OCI-LY3 (cell line): ENCODE measurements at regions not wholly inside any gene's neighbourhood (a gene's known extent, or its start where the extent isn't known, plus 50 kb on each side); places are given as distances from the start of the nearest gene placed in this dataset.

Source experiments
- H2AFZ ChIP-seq: fragments of 200-600, 300-600 bp; shearing (Covaris generic); 2 replicates; pipeline ENCODE4 v1.6.0; 2014; ENCODE audit warnings: antibody characterized with exemption, low read depth, low read length
- H3K27ac ChIP-seq: fragments of 200-600, 300-600 bp; sonication (generic); 2 replicates; pipeline ENCODE4 v1.5.1; 2014; ENCODE audit warnings: mild to moderate bottlenecking, low read length, moderate library complexity, mixed read lengths
- H3K27me3 ChIP-seq: fragments of 200-600, 300-600 bp; sonication (generic); 2 replicates; pipeline ENCODE4 v1.6.1; 2014; ENCODE audit warnings: low read depth, low read length, mixed read lengths
- H3K36me3 ChIP-seq: fragments of 200-600, 300-600 bp; sonication (generic); replicated peaks from 2 replicates; pipeline ENCODE3; 2014; ENCODE audit warnings: low read depth, low read length, mixed read lengths
- H3K4me1 ChIP-seq: fragments of 300-600, 200-600 bp; sonication (generic); 2 replicates; pipeline ENCODE4 v1.6.1; 2014; ENCODE audit warnings: low read length, mixed read lengths
- H3K4me2 ChIP-seq: fragments of 200-600, 300-600 bp; sonication (generic); 2 replicates; pipeline ENCODE4 v1.6.1; 2014; ENCODE audit warnings: low read length, mixed read lengths
- H3K4me3 ChIP-seq: fragments of 300-600, 200-600 bp; sonication (generic); 2 replicates; pipeline ENCODE4 v1.5.1; 2014; ENCODE audit warnings: antibody characterized with exemption, mild to moderate bottlenecking, low read length, moderate library complexity
- H3K79me2 ChIP-seq: fragments of 300-600, 200-600 bp; shearing (Covaris generic); 2 replicates; pipeline ENCODE4 v1.6.1; 2014; ENCODE audit warnings: mild to moderate bottlenecking, low read length, mixed read lengths
- H3K9ac ChIP-seq: fragments of 300-600, 200-600 bp; shearing (Covaris generic); 2 replicates; pipeline ENCODE4 v1.6.0; 2014; ENCODE audit warnings: mild to moderate bottlenecking, low read length, moderate library complexity
- H3K9me3 ChIP-seq: fragments of 200-600, 300-600 bp; shearing (Covaris generic); 2 replicates; pipeline ENCODE4 v1.6.1; 2014; ENCODE audit warnings: low read length, mixed read lengths; ENCODE audit not compliant: insufficient read depth
- H4K20me1 ChIP-seq: fragments of 200-600, 300-600 bp; sonication (generic); 2 replicates; pipeline ENCODE4 v1.6.1; 2016; ENCODE audit warnings: low read length, mixed read lengths; ENCODE audit not compliant: insufficient read depth
- CTCF ChIP-seq: fragments of 200-600, 300-600 bp; sonication (generic); IDR thresholded peaks from 2 replicates; pipeline ENCODE4 v1.5.1; 2014; ENCODE audit warnings: antibody characterized with exemption, low read length, low read depth
- EZH2phosphoT487 ChIP-seq: fragments of 200-600 bp; shearing (Covaris generic); IDR thresholded peaks from 2 replicates; pipeline ENCODE4 v1.6.1; 2018; ENCODE audit warnings: antibody characterized with exemption, mixed run types, low read depth

DNA sequence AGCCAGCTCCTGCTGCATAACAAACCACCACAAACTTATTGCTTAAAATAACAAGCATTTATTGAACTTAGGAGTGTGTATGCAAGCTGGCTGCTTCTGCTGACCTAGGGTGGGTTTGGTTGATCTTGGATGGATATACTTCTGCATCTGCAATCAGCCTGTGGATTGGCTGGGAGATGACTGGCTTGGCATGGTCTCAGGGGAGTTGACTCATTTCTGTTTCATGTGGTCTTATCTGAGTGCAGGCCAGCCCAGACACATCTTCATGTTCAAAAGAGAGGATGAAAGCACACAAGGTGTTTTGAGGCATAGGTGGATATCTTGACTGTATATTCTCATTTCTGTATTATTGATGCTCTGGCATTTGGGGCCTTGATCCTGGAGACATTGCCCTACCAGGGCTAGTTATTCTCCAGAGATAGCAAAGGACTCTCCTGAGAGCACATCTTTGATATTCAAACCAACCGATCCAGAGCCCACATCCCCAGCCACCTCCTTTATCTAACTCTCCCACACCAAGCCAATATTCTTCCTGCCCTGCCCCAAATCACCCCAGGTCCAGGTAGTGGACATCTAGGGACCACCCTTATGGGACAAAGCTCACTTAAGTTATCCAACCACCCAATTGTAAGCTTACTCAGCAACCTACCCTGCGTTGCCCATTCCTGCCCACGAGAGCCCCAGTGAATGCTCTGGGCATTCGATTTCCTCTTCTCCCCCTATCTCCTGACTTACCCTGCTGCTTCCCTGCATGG is 350.8 kb downstream of the PTPRU start:
- H3K4me2 ChIP-seq: no peak overlapping the region
- no peaks in the 10 kb centered on the region for H3K36me3 ChIP-seq
- no peaks in the 10 kb centered on the region for H3K79me2 ChIP-seq
- H3K9me3 ChIP-seq: no peaks in the 10 kb centered on the region
- no peaks in the 10 kb centered on the region for H4K20me1 ChIP-seq
- H3K4me3 ChIP-seq: no peak overlapping the region
- H3K4me1 ChIP-seq: no peaks in the 10 kb centered on the region
- H3K27ac ChIP-seq: no peak overlapping the region
- TF ChIP-seq EZH2phosphoT487: no peak
- no peak for TF ChIP-seq CTCF
- no peak overlapping the region for H3K9ac ChIP-seq
- H2AFZ ChIP-seq: no peak overlapping the region
- H3K27me3 ChIP-seq: no peaks in the 10 kb centered on the region

DNA sequence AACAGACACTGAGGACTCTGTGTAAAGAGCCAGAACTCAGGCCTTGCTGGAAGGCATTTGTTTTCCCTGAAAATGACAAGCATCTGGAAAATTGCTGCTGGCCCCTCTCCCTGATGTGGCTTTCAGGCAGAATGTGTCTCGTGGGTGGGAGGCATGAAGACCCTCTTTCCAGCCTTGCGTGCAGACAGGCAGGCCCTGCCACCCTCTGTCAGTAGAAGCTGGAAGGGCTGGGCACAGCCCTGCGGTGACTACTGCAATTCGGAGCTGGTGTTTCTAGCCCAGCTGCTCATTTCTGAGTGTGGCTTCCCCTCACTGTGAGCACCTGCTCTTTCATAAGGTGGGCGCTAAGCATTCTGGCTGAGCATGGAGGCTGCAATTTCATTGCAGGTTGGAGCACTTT is 349.9 kb downstream of the PTPRU start:
- Histone ChIP-seq H3K79me2 (no peaks in the 10 kb centered on the region), H3K36me3 (no peaks in the 10 kb centered on the region), H3K9ac (no peak overlapping the region), H3K4me2 (no peak overlapping the region), H3K9me3 (no peaks in the 10 kb centered on the region), H4K20me1 (no peaks in the 10 kb centered on the region), H3K4me3 (no peak overlapping the region), H3K27me3 (no peaks in the 10 kb centered on the region), H3K4me1 (no peaks in the 10 kb centered on the region), H2AFZ (no peak overlapping the region), H3K27ac (no peak overlapping the region)
- no peak for TF ChIP-seq EZH2phosphoT487
- no peak for TF ChIP-seq CTCF

- Histone ChIP-seq H3K36me3 (no peaks in the 10 kb centered on the region), H3K4me1 (no peaks in the 10 kb centered on the region)
Observed at GRCh38 chr1:29585656-29586055, 349.3 kb downstream of the PTPRU start.

DNA sequence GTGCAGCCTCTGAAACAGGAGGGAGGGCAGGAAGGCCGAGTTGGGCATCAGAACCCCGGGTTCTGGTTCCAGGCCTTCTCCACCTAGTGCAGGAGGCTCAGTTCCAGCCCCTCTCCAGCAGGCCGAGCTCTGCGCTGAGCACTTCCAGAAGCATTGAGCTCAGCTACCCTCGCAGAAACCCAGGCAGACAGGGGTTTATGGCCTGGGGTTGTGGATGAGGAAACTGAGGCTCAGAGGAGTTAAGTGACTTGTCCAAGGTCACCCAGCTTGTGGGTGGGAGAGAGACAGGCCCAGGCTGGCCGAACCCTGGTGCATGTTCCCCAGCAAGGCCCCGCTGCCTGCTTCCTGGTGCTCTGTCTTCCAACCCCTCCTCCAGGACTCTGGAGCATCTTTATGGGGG is 348.9 kb downstream of the PTPRU start:
- no peak for TF ChIP-seq EZH2phosphoT487
- no peak for TF ChIP-seq CTCF
- H3K9me3 ChIP-seq: no peaks in the 10 kb centered on the region
- no peaks in the 10 kb centered on the region for H3K4me1 ChIP-seq
- no peak overlapping the region for H3K4me2 ChIP-seq
- no peak overlapping the region for H2AFZ ChIP-seq
- no peaks in the 10 kb centered on the region for H3K79me2 ChIP-seq
- H4K20me1 ChIP-seq: no peaks in the 10 kb centered on the region
- H3K9ac ChIP-seq: no peak overlapping the region
- H3K36me3 ChIP-seq: no peaks in the 10 kb centered on the region
- H3K4me3 ChIP-seq: no peak overlapping the region
- H3K27me3 ChIP-seq: no peaks in the 10 kb centered on the region
- H3K27ac ChIP-seq: no peak overlapping the region

More at GRCh38 chr1:29585656-29586055, 349.3 kb downstream of the PTPRU start:
- Histone ChIP-seq H3K9ac (no peak overlapping the region), H3K27ac (no peak overlapping the region), H4K20me1 (no peaks in the 10 kb centered on the region), H3K4me3 (no peak overlapping the region), H2AFZ (no peak overlapping the region), H3K79me2 (no peaks in the 10 kb centered on the region), H3K9me3 (no peaks in the 10 kb centered on the region), H3K27me3 (no peaks in the 10 kb centered on the region), H3K4me2 (no peak overlapping the region)
- no peak for TF ChIP-seq EZH2phosphoT487
- TF ChIP-seq CTCF: no peak
